Islet precursor cell (in vitro differentiated cells): ENCODE measurements at regions not wholly inside any gene's neighbourhood (a gene's known extent, or its start where the extent isn't known, plus 50 kb on each side); places are given as distances from the start of the nearest gene placed in this dataset.

ENCODE experiments used
- DNase-seq: peaks from one replicate; pipeline ENCODE4 v3.0.0-alpha.2; 2018

GRCh38 chr3:74346896-74347295 lies 267.6 kb downstream of the CNTN3 start:
- DNase-seq: no peak

- DNase-seq: no peak
These were observed 268.8 kb downstream of the CNTN3 start for GRCh38 chr3:74345701-74346100.

GRCh38 chr3:74344865-74345440 lies 269.5 kb downstream of the CNTN3 start:
- DNase-seq: no peak

- DNase-seq: no peak
These were observed 271.1 kb downstream of the CNTN3 start for GRCh38 chr3:74343391-74343790.

- no peak for DNase-seq
These were observed 275.5 kb downstream of the CNTN3 start for GRCh38 chr3:74338998-74339397.

GRCh38 chr3:74332165-74332564 lies 282.3 kb downstream of the CNTN3 start:
- DNase-seq: no peak

- DNase-seq: no peak
These were observed 282.7 kb downstream of the CNTN3 start for GRCh38 chr3:74331711-74332110.

GRCh38 chr3:74329096-74329495 lies 285.4 kb downstream of the CNTN3 start:
- no peak for DNase-seq

- DNase-seq: no peak
These were observed 286.0 kb downstream of the CNTN3 start for GRCh38 chr3:74328435-74328834.

GRCh38 chr3:74315291-74315690 lies 299.2 kb downstream of the CNTN3 start:
- DNase-seq: no peak

GRCh38 chr3:74314696-74315095 lies 299.8 kb downstream of the CNTN3 start:
- DNase-seq: no peak

GRCh38 chr3:74309716-74310115 lies 304.7 kb downstream of the CNTN3 start:
- DNase-seq: no peak

GRCh38 chr3:74304424-74304823 lies 310.0 kb downstream of the CNTN3 start:
- no peak for DNase-seq

- DNase-seq: no peak
These were observed 310.7 kb downstream of the CNTN3 start for GRCh38 chr3:74303711-74304110.

GRCh38 chr3:74302969-74303368 lies 311.5 kb downstream of the CNTN3 start:
- DNase-seq: no peak

- no peak for DNase-seq
These were observed 312.2 kb downstream of the CNTN3 start for GRCh38 chr3:74302281-74302680.

- DNase-seq: no peak
These were observed 313.4 kb downstream of the CNTN3 start for GRCh38 chr3:74301056-74301455.

GRCh38 chr3:74295479-74295878 lies 319.0 kb downstream of the CNTN3 start:
- DNase-seq: no peak

GRCh38 chr3:74288761-74289160 lies 325.7 kb downstream of the CNTN3 start:
- DNase-seq: no peak

GRCh38 chr3:74287557-74287956 lies 326.9 kb downstream of the CNTN3 start:
- peak; percentile 73 for DNase-seq

GRCh38 chr3:74282202-74282601 lies 332.3 kb downstream of the CNTN3 start:
- no peak for DNase-seq

GRCh38 chr3:74281705-74282104 lies 332.8 kb downstream of the CNTN3 start:
- no peak for DNase-seq

- DNase-seq: no peak
These were observed 340.7 kb downstream of the CNTN3 start for GRCh38 chr3:74273555-74274402.

- no peak for DNase-seq
These were observed 341.4 kb downstream of the CNTN3 start for GRCh38 chr3:74273091-74273490.

GRCh38 chr3:74271541-74271940 lies 342.9 kb downstream of the CNTN3 start:
- DNase-seq: no peak
